ENCODE measurements at regions not wholly inside any gene's neighbourhood (a gene's known extent, or its start where the extent isn't known, plus 50 kb on each side); places are given as distances from the start of the nearest gene placed in this dataset.

- DNase-seq (ENCODE audit: low read depth, low spot score) = no peak
- intact Hi-C loops (cut with micrococcal nuclease; ENCODE audit: unreplicated experiment) (no loop called here), in situ Hi-C loops (cut with HindIII; ENCODE audit: low pct_unique_long_range_greater_than_20kb, low sequenced_read_pairs) (loop anchor here (10.0 to 25.0 kb wide), 2 partner anchors 241 to 329 kb away; no protein-coding TSS in a partner anchor)
- peak; percentile 85 for ATAC-seq
- CTCF ChIA-PET = interaction anchor here (0.6 to 0.7 kb wide), 2 partner anchors 24 to 358 kb away, joined by 4 read pairs; no protein-coding TSS in a partner anchor
- Histone ChIP-seq H3K36me3 (ENCODE audit: control insufficient read depth, insufficient read depth, low read length) (no peaks in the 10 kb centered on the region), H3K9me3 (ENCODE audit: control insufficient read depth, insufficient read depth, low read depth, low read length) (no peaks in the 10 kb centered on the region), H3K27ac (ENCODE audit: low read length) (peak overlapping the region; percentile 98), H3K4me1 (ENCODE audit: control insufficient read depth, insufficient read depth, low read length) (peaks cover 59% of the 10 kb centered on the region), H3K27me3 (ENCODE audit: control insufficient read depth, insufficient read depth, low read length) (no peaks in the 10 kb centered on the region), H3K4me3 (ENCODE audit: low read depth in 2 of 2, low read length in 2 of 2) (no peak overlapping the region)
- no TSS peak for BruUV-seq (replicated peaks)
- TF ChIP-seq CTCF (IDR thresholded peaks at IDR 0.05) (no peak), TCF7L2 (IDR thresholded peaks at IDR 0.05; ENCODE audit: low read depth, low read length) (0 out of 2 replicates have a peak, but pooled peaks have one; percentile 43), POLR2AphosphoS5 (IDR thresholded peaks at IDR 0.05; ENCODE audit: low read depth, low read length) (peak; percentile 30; the same call in 1 of the 2 replicates)
- POLR2A ChIA-PET = no interaction called here
Observed at GRCh38 chr1:234745844-234746797, 136.1 kb upstream of the IRF2BP2 start.

GRCh38 chr1:234745276-234745675 is 135.3 kb upstream of the IRF2BP2 start:
- no peaks in the 10 kb centered on the region for H3K36me3 ChIP-seq (ENCODE audit: control insufficient read depth, insufficient read depth, low read length)
- in situ Hi-C loops (cut with HindIII; ENCODE audit: low pct_unique_long_range_greater_than_20kb, low sequenced_read_pairs) (loop anchor here (10.0 to 25.0 kb wide), 2 partner anchors 242 to 330 kb away; no protein-coding TSS in a partner anchor), intact Hi-C loops (cut with micrococcal nuclease; ENCODE audit: unreplicated experiment) (no loop called here)
- no peaks in the 10 kb centered on the region for H3K27me3 ChIP-seq (ENCODE audit: control insufficient read depth, insufficient read depth, low read length)
- TF ChIP-seq POLR2AphosphoS5 (IDR thresholded peaks at IDR 0.05; ENCODE audit: low read depth, low read length) (no peak), SIN3A (IDR thresholded peaks at IDR 0.05; ENCODE audit: borderline replicate concordance, insufficient read depth, low read depth, low read length) (no peak), CTCF (IDR thresholded peaks at IDR 0.05) (no peak), REST (IDR thresholded peaks at IDR 0.05; ENCODE audit: insufficient read depth in 1 of 2, low read depth in 2 of 2, low read length in 1 of 2) (no peak), TCF7L2 (IDR thresholded peaks at IDR 0.05; ENCODE audit: low read depth, low read length) (no peak)
- no peak overlapping the region for H3K4me3 ChIP-seq (ENCODE audit: low read depth in 2 of 2, low read length in 2 of 2)
- POLR2A ChIA-PET = no interaction called here
- no peak; the same call in 1 of the 2 replicates for ATAC-seq
- DNase-seq (ENCODE audit: low read depth, low spot score) = no peak
- no peaks in the 10 kb centered on the region for H3K9me3 ChIP-seq (ENCODE audit: control insufficient read depth, insufficient read depth, low read depth, low read length)
- CTCF ChIA-PET = interaction anchor here (0.5 to 0.7 kb wide), 4 partner anchors 25 to 359 kb away, joined by 3 to 4 read pairs (median 4); no protein-coding TSS in a partner anchor
- H3K4me1 ChIP-seq (ENCODE audit: control insufficient read depth, insufficient read depth, low read length) = peaks cover 51% of the 10 kb centered on the region
- no TSS peak for BruUV-seq (replicated peaks)
- peak overlapping the region; percentile 98 for H3K27ac ChIP-seq (ENCODE audit: low read length)

Data from Panc1 (cell line).